ENCODE measurements at regions not wholly inside any gene's neighbourhood (a gene's known extent, or its start where the extent isn't known, plus 50 kb on each side); places are given as distances from the start of the nearest gene placed in this dataset.

DNA sequence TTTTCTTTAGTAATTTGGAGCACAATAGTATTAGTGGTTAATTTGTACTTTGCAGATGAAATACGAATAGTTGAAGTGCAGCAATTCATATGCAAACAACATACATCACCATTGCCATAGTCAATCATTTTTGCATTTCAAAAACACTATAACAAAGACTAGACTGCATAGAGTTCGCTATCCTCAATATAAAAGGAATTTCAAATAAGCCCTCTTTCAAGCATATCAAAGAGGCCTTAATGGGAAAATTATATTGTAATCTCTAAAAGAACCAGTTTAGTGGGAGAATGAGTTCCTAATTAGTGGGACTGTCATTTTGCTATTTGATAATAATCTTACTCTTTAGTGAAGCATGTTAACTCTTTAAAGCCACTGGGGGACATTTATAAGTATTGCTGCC is 2302.3 kb upstream of the C9orf72 start:
- TF ChIP-seq, protein P1, sequence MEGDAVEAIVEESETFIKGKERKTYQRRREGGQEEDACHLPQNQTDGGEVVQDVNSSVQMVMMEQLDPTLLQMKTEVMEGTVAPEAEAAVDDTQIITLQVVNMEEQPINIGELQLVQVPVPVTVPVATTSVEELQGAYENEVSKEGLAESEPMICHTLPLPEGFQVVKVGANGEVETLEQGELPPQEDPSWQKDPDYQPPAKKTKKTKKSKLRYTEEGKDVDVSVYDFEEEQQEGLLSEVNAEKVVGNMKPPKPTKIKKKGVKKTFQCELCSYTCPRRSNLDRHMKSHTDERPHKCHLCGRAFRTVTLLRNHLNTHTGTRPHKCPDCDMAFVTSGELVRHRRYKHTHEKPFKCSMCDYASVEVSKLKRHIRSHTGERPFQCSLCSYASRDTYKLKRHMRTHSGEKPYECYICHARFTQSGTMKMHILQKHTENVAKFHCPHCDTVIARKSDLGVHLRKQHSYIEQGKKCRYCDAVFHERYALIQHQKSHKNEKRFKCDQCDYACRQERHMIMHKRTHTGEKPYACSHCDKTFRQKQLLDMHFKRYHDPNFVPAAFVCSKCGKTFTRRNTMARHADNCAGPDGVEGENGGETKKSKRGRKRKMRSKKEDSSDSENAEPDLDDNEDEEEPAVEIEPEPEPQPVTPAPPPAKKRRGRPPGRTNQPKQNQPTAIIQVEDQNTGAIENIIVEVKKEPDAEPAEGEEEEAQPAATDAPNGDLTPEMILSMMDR (IDR thresholded peaks at IDR 0.05; ENCODE audit: low read depth, low read length, poor library complexity, severe bottlenecking): no peak
- no peak for TF ChIP-seq EZH2phosphoT487 (IDR thresholded peaks at IDR 0.05; ENCODE audit: borderline replicate concordance, low read length)

All from DOHH2 (cell line).